Glutamatergic neuron (in vitro differentiated cells): ENCODE measurements at regions not wholly inside any gene's neighbourhood (a gene's known extent, or its start where the extent isn't known, plus 50 kb on each side); places are given as distances from the start of the nearest gene placed in this dataset.
A peak's percentile ranks its signal among the peaks of the same experiment; 100 is the strongest.

Source experiments
- DNase-seq: peaks from one replicate; pipeline ENCODE4 v3.0.0; 2022
- H3K27ac Mint-ChIP-seq: one replicate; pipeline ENCODE4 v1.8.0; 2020; ENCODE audit warnings: mild to moderate bottlenecking, mixed read lengths, inconsistent platforms; ENCODE audit not compliant: unreplicated experiment
- H3K27me3 Mint-ChIP-seq: one replicate; pipeline ENCODE4 v1.8.0; 2020; ENCODE audit warnings: mild to moderate bottlenecking, moderate library complexity, mixed read lengths, inconsistent platforms; ENCODE audit not compliant: unreplicated experiment
- H3K36me3 Mint-ChIP-seq: one replicate; pipeline ENCODE4 v1.8.0; 2020; ENCODE audit warnings: mild to moderate bottlenecking, mixed read lengths, inconsistent platforms; ENCODE audit not compliant: unreplicated experiment
- H3K4me1 Mint-ChIP-seq: one replicate; pipeline ENCODE4 v1.8.0; 2020; ENCODE audit warnings: mild to moderate bottlenecking, low read depth, mixed read lengths, inconsistent platforms; ENCODE audit not compliant: unreplicated experiment
- H3K4me3 Mint-ChIP-seq: one replicate; pipeline ENCODE4 v1.8.0; 2020; ENCODE audit warnings: mild to moderate bottlenecking, mixed read lengths, inconsistent platforms; ENCODE audit not compliant: unreplicated experiment
- H3K9me3 Mint-ChIP-seq: one replicate; pipeline ENCODE4 v1.8.0; 2020; ENCODE audit warnings: mild to moderate bottlenecking, moderate library complexity, mixed read lengths, inconsistent platforms; ENCODE audit not compliant: unreplicated experiment
- CTCF ChIP-seq: fragments of 200-600 bp; sonication (generic); IDR thresholded peaks from one replicate; pipeline ENCODE4 v1.5.0; 2021; ENCODE audit not compliant: partially characterized antibody, unreplicated experiment

DNA sequence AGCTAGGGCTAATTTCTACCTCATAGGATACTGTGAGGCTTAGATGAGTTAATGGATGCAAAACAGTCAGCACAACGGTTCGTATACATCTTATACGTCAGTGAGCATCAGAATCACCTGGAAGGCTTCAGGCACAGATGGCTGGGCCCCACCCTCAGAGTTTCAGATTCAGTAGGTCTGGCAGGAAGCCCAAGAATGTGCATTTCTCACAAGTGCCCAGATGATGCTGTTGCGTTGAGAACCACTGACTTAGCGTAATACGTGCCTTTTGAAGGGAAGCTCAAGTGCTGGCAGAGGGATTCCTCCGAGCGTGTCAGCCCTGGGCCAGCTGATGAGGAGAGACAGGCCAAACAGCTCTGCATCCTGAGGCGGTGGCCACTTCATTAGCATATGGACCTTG, 117.1 kb upstream of the WWC1 start:
- Mint-ChIP-seq H3K4me1 (peaks cover 24% of the 10 kb centered on the region), H3K27me3 (peaks cover 4% of the 10 kb centered on the region)

GRCh38 chr5:168176251-168176650, 115.2 kb upstream of the WWC1 start:
- H3K4me3 Mint-ChIP-seq: peak overlapping the region; percentile 5
- no peak for TF ChIP-seq CTCF
- no peak for DNase-seq
- peaks cover 2% of the 10 kb centered on the region for H3K9me3 Mint-ChIP-seq
- no peak overlapping the region for H3K27ac Mint-ChIP-seq
- H3K27me3 Mint-ChIP-seq: peaks cover 4% of the 10 kb centered on the region
- H3K36me3 Mint-ChIP-seq: no peaks in the 10 kb centered on the region
- H3K4me1 Mint-ChIP-seq: peaks cover 21% of the 10 kb centered on the region

More for the DNA sequence above, 117.1 kb upstream of the WWC1 start:
- TF ChIP-seq CTCF: no peak
- DNase-seq: no peak
- Mint-ChIP-seq H3K27ac (no peak overlapping the region), H3K9me3 (peaks cover 4% of the 10 kb centered on the region), H3K4me3 (no peak overlapping the region), H3K36me3 (peaks cover 3% of the 10 kb centered on the region)

- Mint-ChIP-seq H3K27ac (no peak overlapping the region), H3K4me3 (no peak overlapping the region)
Measured at GRCh38 chr5:168176941-168177340, 114.5 kb upstream of the WWC1 start.

DNA sequence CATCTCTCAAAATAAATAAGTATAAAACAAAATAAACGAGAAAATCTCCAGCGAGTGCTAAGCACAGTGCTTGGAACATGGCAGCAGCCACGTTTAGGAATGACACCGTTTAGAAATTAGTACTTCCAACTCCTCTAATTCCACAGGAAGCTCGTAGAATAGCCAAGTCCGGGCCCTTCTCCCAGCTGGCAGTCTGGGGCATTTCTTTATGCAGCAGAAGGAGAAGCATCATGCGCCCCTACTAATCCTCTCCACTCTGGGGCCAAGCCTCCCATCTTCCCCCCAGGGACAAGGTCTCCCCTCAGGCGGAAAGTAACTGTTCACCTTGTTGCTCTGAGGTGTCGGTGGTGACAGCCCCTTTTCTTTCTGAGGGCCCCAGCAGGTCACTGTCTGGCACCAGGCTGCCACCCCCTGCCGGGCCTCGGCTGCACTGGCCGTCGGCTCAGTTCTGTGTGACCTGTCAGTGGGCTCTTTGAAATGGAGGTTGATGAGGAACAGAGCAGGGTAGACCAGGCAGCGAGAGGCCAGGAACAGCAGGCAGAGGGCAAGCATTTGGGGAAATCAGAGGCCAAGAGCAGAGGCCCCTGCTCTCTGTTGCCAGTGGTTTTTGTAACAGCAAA, 113.5 kb upstream of the WWC1 start:
- Mint-ChIP-seq H3K4me1 (peaks cover 11% of the 10 kb centered on the region), H3K36me3 (no peaks in the 10 kb centered on the region), H3K27ac (no peak overlapping the region), H3K9me3 (peaks cover 2% of the 10 kb centered on the region), H3K27me3 (peaks cover 6% of the 10 kb centered on the region), H3K4me3 (no peak overlapping the region)
- TF ChIP-seq CTCF: no peak
- DNase-seq: no peak

More at GRCh38 chr5:168176941-168177340, 114.5 kb upstream of the WWC1 start:
- TF ChIP-seq CTCF: no peak
- H3K27me3 Mint-ChIP-seq: peaks cover 4% of the 10 kb centered on the region
- no peaks in the 10 kb centered on the region for H3K36me3 Mint-ChIP-seq
- H3K9me3 Mint-ChIP-seq: peaks cover 2% of the 10 kb centered on the region
- no peak for DNase-seq
- peaks cover 19% of the 10 kb centered on the region for H3K4me1 Mint-ChIP-seq

GRCh38 chr5:168179192-168179593, 112.3 kb upstream of the WWC1 start:
- no peak for TF ChIP-seq CTCF
- Mint-ChIP-seq H3K4me1 (peaks cover 8% of the 10 kb centered on the region), H3K4me3 (no peak overlapping the region), H3K27me3 (peaks cover 2% of the 10 kb centered on the region), H3K27ac (no peak overlapping the region), H3K9me3 (peaks cover 3% of the 10 kb centered on the region), H3K36me3 (no peaks in the 10 kb centered on the region)
- DNase-seq: no peak
